IMR-90 (cell line): ENCODE measurements at regions not wholly inside any gene's neighbourhood (a gene's known extent, or its start where the extent isn't known, plus 50 kb on each side); places are given as distances from the start of the nearest gene placed in this dataset.

Experiments
- ATAC-seq: fragments of 200-7000 bp; cut with Tn5 transposase; 2 replicates; pipeline ENCODE4 v1.9.1; 2020; ENCODE audit warnings: low read depth, mild to moderate bottlenecking, moderate library complexity
- BruUV-seq: library from RNA; stranded (reverse); fragments of 400-500 nt; replicated peaks from 2 replicates; lab custom pipeline; 2021; lab: Mats Ljungman, UMichigan
- CTCF ChIA-PET: fragments of 300-600 bp; formaldehyde crosslinking; extraction: SDS; loops from one replicate; lab custom pipeline; 2021; ENCODE audit warnings: antibody characterized with exemption; lab: Yijun Ruan, JAX
- POLR2A ChIA-PET: fragments of 300-600 bp; sonication (Branson Sonifier 250); formaldehyde crosslinking; loops from one replicate; lab custom pipeline; 2022; ENCODE audit warnings: antibody characterized with exemption; ENCODE audit not compliant: unreplicated experiment; lab: Charles Lee
- DNase-seq: peaks from one replicate; pipeline ENCODE4 v3.0.0; 2013
- H2AFZ ChIP-seq: replicated peaks from 2 replicates; pipeline ENCODE3; 2013; ENCODE audit warnings: low read length, mild to moderate bottlenecking; ENCODE audit not compliant: poor library complexity
- H2AK5ac ChIP-seq: 2 replicates; pipeline ENCODE4 v1.6.1; 2013; ENCODE audit warnings: low read depth, low read length, inconsistent platforms
- H2AK9ac ChIP-seq: replicated peaks from 2 replicates; pipeline ENCODE3; 2013; ENCODE audit warnings: mild to moderate bottlenecking, low read depth, low read length, moderate library complexity; ENCODE audit not compliant: poor library complexity
- H2BK120ac ChIP-seq: 2 replicates; pipeline ENCODE4 v1.6.1; 2013; ENCODE audit warnings: low read depth, low read length, inconsistent platforms
- H2BK15ac ChIP-seq: 3 replicates; pipeline ENCODE4 v1.6.1; 2013; ENCODE audit warnings: low read depth, low read length, inconsistent platforms
- H2BK20ac ChIP-seq: 2 replicates; pipeline ENCODE4 v1.6.1; 2013; ENCODE audit warnings: low read depth, mild to moderate bottlenecking, inconsistent platforms, low read length, moderate library complexity
- H2BK5ac ChIP-seq: 2 replicates; pipeline ENCODE4 v1.6.1; 2013; ENCODE audit warnings: mild to moderate bottlenecking, low read depth, low read length, inconsistent platforms; ENCODE audit not compliant: poor library complexity, severe bottlenecking
- H3K14ac ChIP-seq: replicated peaks from 2 replicates; pipeline ENCODE4 v1.6.1; 2013; ENCODE audit warnings: low read depth, low read length, inconsistent platforms
- H3K18ac ChIP-seq: 2 replicates; pipeline ENCODE4 v1.6.1; 2013; ENCODE audit warnings: low read depth, low read length, control low read depth
- H3K23ac ChIP-seq: 2 replicates; pipeline ENCODE4 v1.6.1; 2013; ENCODE audit warnings: low read depth, low read length, inconsistent platforms
- H3K27ac ChIP-seq: 2 replicates; pipeline ENCODE4 v1.5.1; 2013; ENCODE audit warnings: mild to moderate bottlenecking, control low read depth, low read length; ENCODE audit not compliant: insufficient read depth
- H3K27me3 ChIP-seq: 2 replicates; pipeline ENCODE4 v1.6.1; 2013; ENCODE audit warnings: low read length; ENCODE audit not compliant: control insufficient read depth, insufficient read depth
- H3K36me3 ChIP-seq: 2 replicates; pipeline ENCODE4 v1.6.1; 2013; ENCODE audit warnings: low read length, mixed read lengths; ENCODE audit not compliant: control insufficient read depth, insufficient read depth
- H3K4ac ChIP-seq: 2 replicates; pipeline ENCODE4 v1.6.1; 2013; ENCODE audit warnings: low read depth, low read length, inconsistent platforms
- H3K4me1 ChIP-seq: 2 replicates; pipeline ENCODE4 v1.6.1; 2013; ENCODE audit warnings: low read length, mixed read lengths; ENCODE audit not compliant: control insufficient read depth, insufficient read depth
- H3K4me2 ChIP-seq: 2 replicates; pipeline ENCODE4 v1.6.1; 2013; ENCODE audit warnings: low read depth, mild to moderate bottlenecking, control low read depth, low read length, moderate library complexity
- H3K4me3 ChIP-seq: 2 replicates; pipeline ENCODE4 v1.5.1; 2013; ENCODE audit warnings: low read depth, mild to moderate bottlenecking, control low read depth, low read length, moderate library complexity; ENCODE audit not compliant: insufficient read depth
- H3K56ac ChIP-seq: 2 replicates; pipeline ENCODE4 v1.6.1; 2013; ENCODE audit warnings: low read length, inconsistent platforms; ENCODE audit not compliant: insufficient read depth; ENCODE audit errors: extremely low read depth
- H3K79me1 ChIP-seq, 2 experiments: 2 replicates each; pipeline ENCODE4 v1.6.1; 2013; ENCODE audit warnings: low read length in 2 of 2, inconsistent platforms in 1 of 2, low read depth in 1 of 2
- H3K9ac ChIP-seq: 2 replicates; pipeline ENCODE4 v1.6.1; 2013; ENCODE audit warnings: low read depth, low read length, control low read depth
- H3K9me1 ChIP-seq: 2 replicates; pipeline ENCODE4 v1.6.1; 2013; ENCODE audit warnings: low read length, inconsistent platforms; ENCODE audit not compliant: insufficient read depth
- H3K9me3 ChIP-seq: 2 replicates; pipeline ENCODE4 v1.6.1; 2013; ENCODE audit warnings: low read length; ENCODE audit not compliant: control insufficient read depth, insufficient read depth
- H4K20me1 ChIP-seq: 2 replicates; pipeline ENCODE4 v1.6.1; 2013; ENCODE audit warnings: low read length, inconsistent platforms; ENCODE audit not compliant: insufficient read depth
- H4K5ac ChIP-seq: 2 replicates; pipeline ENCODE4 v1.6.1; 2013; ENCODE audit warnings: mild to moderate bottlenecking, low read depth, low read length, control low read depth
- H4K8ac ChIP-seq, 2 experiments: 2 replicates each; pipeline ENCODE4 v1.6.1; 2013; ENCODE audit warnings: low read depth in 2 of 2, low read length in 2 of 2, control low read depth in 1 of 2, inconsistent platforms in 1 of 2
- H4K91ac ChIP-seq: 2 replicates; pipeline ENCODE4 v1.6.1; 2013; ENCODE audit warnings: low read depth, low read length, inconsistent platforms; ENCODE audit not compliant: insufficient read depth
- BHLHE40 ChIP-seq: fragments of 150-350 bp; IDR thresholded peaks from 2 replicates; pipeline ENCODE4 v1.6.1; 2016; ENCODE audit warnings: mild to moderate bottlenecking, low read depth, low read length
- CEBPB ChIP-seq: IDR thresholded peaks from 2 replicates; pipeline ENCODE4 v1.6.1; 2012; ENCODE audit warnings: low read depth, low read length, improper control_type of control experiment
- CHD1 ChIP-seq: IDR thresholded peaks from 2 replicates; pipeline ENCODE4 v1.6.1; 2012; ENCODE audit warnings: low read depth, low read length, improper control_type of control experiment
- CTCF ChIP-seq: conservative IDR thresholded peaks from 2 replicates; pipeline ENCODE4 v1.5.1; 2012; ENCODE audit warnings: mild to moderate bottlenecking, low read depth, low read length, improper control_type of control experiment
- ELK1 ChIP-seq: fragments of 150-350 bp; IDR thresholded peaks from 2 replicates; pipeline ENCODE4 v1.6.1; 2016; ENCODE audit warnings: low read depth, mild to moderate bottlenecking, low read length, moderate library complexity, borderline replicate concordance
- FOS ChIP-seq: fragments of 150-350 bp; IDR thresholded peaks from 2 replicates; pipeline ENCODE4 v1.6.1; 2016; ENCODE audit warnings: low read depth, low read length
- MAFK ChIP-seq: IDR thresholded peaks from 2 replicates; pipeline ENCODE4 v1.6.1; 2012; ENCODE audit warnings: low read depth, low read length, improper control_type of control experiment
- MAZ ChIP-seq: IDR thresholded peaks from 2 replicates; pipeline ENCODE4 v1.6.1; 2012; ENCODE audit warnings: low read depth, mild to moderate bottlenecking, low read length, improper control_type of control experiment, moderate library complexity, borderline replicate concordance
- MXI1 ChIP-seq: IDR thresholded peaks from 2 replicates; pipeline ENCODE4 v1.6.1; 2012; ENCODE audit warnings: low read depth, mild to moderate bottlenecking, low read length, moderate library complexity, borderline replicate concordance
- NFE2L2 ChIP-seq: fragments of 150-350 bp; IDR thresholded peaks from 2 replicates; pipeline ENCODE4 v1.6.1; 2016; ENCODE audit warnings: low read depth, mild to moderate bottlenecking, low read length
- POLR2A ChIP-seq: IDR thresholded peaks from 2 replicates; pipeline ENCODE4 v1.6.1; 2012; ENCODE audit warnings: mild to moderate bottlenecking, low read depth, low read length
- RAD21 ChIP-seq: IDR thresholded peaks from 2 replicates; pipeline ENCODE4 v1.6.1; 2012; ENCODE audit warnings: low read length, improper control_type of control experiment
- RCOR1 ChIP-seq: IDR thresholded peaks from 2 replicates; pipeline ENCODE4 v1.6.1; 2012; ENCODE audit warnings: mild to moderate bottlenecking, low read length, improper control_type of control experiment; ENCODE audit not compliant: insufficient replicate concordance
- RFX5 ChIP-seq: IDR thresholded peaks from 2 replicates; pipeline ENCODE4 v1.8.0; 2012; ENCODE audit warnings: low read depth, mild to moderate bottlenecking, low read length, moderate library complexity
- SMC3 ChIP-seq: fragments of 150-350 bp; IDR thresholded peaks from 2 replicates; pipeline ENCODE4 v1.6.1; 2016; ENCODE audit warnings: low read depth, mild to moderate bottlenecking, antibody characterized with exemption, low read length, moderate library complexity
- USF2 ChIP-seq: fragments of 150-350 bp; IDR thresholded peaks from 2 replicates; pipeline ENCODE4 v1.6.1; 2017; ENCODE audit warnings: mild to moderate bottlenecking, antibody characterized with exemption, low read length, low read depth
- dilution Hi-C: fragments of 300-500 bp; cut with HindIII; formaldehyde crosslinking; loops from one replicate; pipeline ENCODE4 v1.14.3; 2018; ENCODE audit warnings: low sequenced_read_pairs; ENCODE audit not compliant: unreplicated experiment
- in situ Hi-C: fragments of 300-500 bp; cut with MboI; formaldehyde crosslinking; loops from 3 replicates; pipeline ENCODE4 v1.14.3; 2019; ENCODE audit warnings: low sequenced_read_pairs, inconsistent platforms, mixed read lengths
- intact Hi-C: fragments of 100-400 bp; cut with micrococcal nuclease; formaldehyde crosslinking; loops from 2 replicates; pipeline ENCODE4 v1.10.0; 2022

- Histone ChIP-seq H4K91ac (no peak overlapping the region), H2BK20ac (no peak overlapping the region), H3K9me3 (no peaks in the 10 kb centered on the region), H3K18ac (no peak overlapping the region), H3K4me3 (no peak overlapping the region), H3K9ac (no peak overlapping the region), H3K4ac (no peak overlapping the region), H2BK15ac (no peak overlapping the region), H4K5ac (no peak overlapping the region), H3K4me2 (no peak overlapping the region), H3K56ac (no peak overlapping the region), H4K20me1 (no peaks in the 10 kb centered on the region), H3K9me1 (no peaks in the 10 kb centered on the region), H2BK120ac (no peak overlapping the region), H4K8ac (no peak overlapping the region), H3K36me3 (no peaks in the 10 kb centered on the region), H3K23ac (no peak overlapping the region), H3K27me3 (no peaks in the 10 kb centered on the region), H2AFZ (no peak overlapping the region), H2AK5ac (no peak overlapping the region), H3K27ac (no peak overlapping the region), H3K4me1 (no peaks in the 10 kb centered on the region), H3K14ac (no peak overlapping the region), H2AK9ac (no peak overlapping the region), H2BK5ac (no peak overlapping the region), H3K79me1 (no peaks in the 10 kb centered on the region)
- CTCF ChIA-PET = no interaction called here
- in situ Hi-C loops (no loop called here), intact Hi-C loops (no loop called here), dilution Hi-C loops (no loop called here)
- DNase-seq (no peak), ATAC-seq (no peak)
- TF ChIP-seq RCOR1 = no peak
- TF ChIP-seq NFE2L2 = no peak
- TF ChIP-seq CHD1 = no peak
- TF ChIP-seq MAZ = no peak
- no peak for TF ChIP-seq SMC3
- TF ChIP-seq USF2 = no peak
- no peak for TF ChIP-seq MXI1
- no peak for TF ChIP-seq FOS
- no peak for TF ChIP-seq ELK1
- no peak for TF ChIP-seq RAD21
- TF ChIP-seq BHLHE40 = no peak
- no peak for TF ChIP-seq MAFK
- no peak for TF ChIP-seq CEBPB
- TF ChIP-seq CTCF = no peak
- no peak for TF ChIP-seq POLR2A
- no peak for TF ChIP-seq RFX5
- POLR2A ChIA-PET = no interaction called here
- no TSS peak for BruUV-seq
Measured at GRCh38 chr2:195388028-195388427, 269.0 kb upstream of the SLC39A10 start.
